ENCODE measurements at regions not wholly inside any gene's neighbourhood (a gene's known extent, or its start where the extent isn't known, plus 50 kb on each side); places are given as distances from the start of the nearest gene placed in this dataset.

- DNase-seq = no peak
Measured at GRCh38 chr22:48548391-48548790, 1279.3 kb downstream of the BRD1 start.

DNA sequence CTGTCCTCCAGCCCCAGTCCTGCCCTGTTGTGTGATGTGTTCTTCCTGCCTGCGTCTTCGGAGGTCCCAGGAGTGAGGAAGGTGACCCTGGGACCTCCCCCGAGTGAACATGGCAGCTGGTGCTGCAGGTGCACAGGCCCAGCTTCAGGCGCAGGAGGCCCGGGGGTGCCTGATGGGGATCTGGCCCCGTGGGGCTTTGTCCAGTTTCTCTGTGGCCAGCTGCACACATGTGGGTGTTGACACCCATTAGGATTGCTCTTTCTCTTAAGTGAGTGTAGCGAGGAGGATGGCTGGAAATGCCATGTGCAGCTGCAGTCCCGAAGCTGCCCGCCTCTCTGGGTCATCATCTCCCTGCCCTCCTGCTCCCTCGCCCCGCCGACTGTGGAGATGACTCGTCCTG is 1279.7 kb downstream of the BRD1 start:
- DNase-seq = no peak

DNA sequence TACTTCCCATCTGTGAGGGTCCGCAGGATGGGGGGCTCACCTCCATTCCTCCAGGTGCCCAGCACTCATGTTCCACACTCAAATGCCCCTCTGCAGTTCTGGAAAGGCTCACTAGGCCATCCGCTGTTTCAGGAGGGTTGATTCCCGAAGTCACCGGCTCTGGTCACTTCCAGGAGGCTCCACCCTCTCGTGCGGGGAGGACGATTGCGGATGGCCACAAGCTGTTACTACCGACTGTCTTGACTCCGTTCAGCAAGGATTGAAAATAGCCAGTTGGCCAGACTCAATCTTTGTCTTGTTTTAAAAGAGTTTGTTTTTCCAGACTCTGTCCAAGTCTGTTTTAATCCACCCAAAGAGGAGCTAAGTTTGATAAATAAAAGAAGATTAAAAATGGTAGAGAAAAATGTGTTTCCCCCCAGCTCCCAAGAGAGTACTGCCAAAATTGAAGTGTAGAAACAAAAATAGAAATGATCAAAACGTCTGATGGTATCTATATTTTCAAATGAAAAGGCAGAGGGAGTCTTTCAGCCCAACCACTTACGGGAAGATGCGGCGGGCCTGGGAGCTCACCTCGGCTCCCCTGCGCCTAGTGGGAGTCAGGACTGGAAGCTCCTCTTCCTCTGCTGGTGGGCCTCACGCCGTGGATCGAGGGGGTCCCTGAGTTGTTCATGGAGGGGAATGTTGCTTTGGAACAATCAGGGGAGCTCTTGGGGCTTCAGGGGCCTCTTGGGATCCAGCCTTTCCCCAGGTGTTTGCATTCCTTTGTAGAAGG is 1280.8 kb downstream of the BRD1 start:
- no peak for DNase-seq

DNA sequence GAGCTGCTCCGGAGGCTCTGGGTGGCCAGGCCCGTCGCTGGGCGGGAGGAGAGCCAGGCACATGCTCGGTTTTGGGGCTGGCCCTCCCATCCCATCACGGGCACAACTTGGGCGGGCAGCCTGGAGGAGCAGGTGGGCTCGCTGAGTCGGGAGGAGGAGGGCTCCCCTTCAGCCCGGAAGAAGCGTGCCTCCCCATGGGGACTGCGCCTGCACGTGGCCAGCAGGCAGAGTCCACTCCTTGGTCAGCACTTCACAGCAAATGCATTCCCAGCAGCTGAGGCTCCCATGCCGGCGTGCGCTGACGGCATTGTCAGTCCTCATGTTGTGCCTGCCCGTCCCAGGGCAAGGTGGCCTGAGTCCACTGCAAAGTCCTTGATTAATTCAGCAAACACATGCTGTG is 1281.7 kb downstream of the BRD1 start:
- DNase-seq = no peak

DNA sequence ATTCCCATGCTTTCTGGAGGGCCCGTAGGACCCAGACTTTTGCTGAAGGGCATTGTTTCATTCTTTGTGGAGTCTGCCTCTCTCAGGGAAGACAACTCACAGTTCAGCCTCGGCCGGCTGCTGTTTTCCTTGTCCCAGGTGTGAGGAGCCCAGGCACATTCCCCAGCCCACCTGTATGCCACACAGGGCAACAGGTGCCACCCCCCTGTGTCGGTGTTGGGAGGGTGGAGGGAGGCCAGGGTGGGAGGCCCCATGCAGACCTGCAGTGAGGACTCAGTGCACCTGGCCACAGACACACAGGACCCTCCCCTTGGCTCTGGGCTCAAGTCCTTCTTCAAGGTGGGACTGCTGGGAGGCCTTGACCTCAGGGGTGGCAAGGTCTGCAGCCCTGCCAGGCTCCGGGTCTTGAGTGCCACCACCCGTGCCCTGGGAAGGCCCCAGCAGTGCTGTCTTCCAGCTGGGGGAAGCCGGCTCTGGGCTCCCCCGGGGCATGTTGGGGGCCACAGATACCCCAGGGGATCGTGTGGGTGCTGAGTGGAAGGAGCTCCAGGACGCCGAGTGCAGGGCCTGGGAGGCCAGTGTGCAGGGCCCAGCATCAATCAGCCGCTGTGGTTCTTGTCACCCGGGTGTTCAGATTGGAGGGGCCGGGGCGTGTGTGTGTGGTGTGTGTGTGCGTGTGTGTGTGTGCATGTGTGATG is 1286.1 kb downstream of the BRD1 start:
- no peak for DNase-seq

GRCh38 chr22:48539261-48539660 is 1288.4 kb downstream of the BRD1 start:
- no peak for DNase-seq

DNA sequence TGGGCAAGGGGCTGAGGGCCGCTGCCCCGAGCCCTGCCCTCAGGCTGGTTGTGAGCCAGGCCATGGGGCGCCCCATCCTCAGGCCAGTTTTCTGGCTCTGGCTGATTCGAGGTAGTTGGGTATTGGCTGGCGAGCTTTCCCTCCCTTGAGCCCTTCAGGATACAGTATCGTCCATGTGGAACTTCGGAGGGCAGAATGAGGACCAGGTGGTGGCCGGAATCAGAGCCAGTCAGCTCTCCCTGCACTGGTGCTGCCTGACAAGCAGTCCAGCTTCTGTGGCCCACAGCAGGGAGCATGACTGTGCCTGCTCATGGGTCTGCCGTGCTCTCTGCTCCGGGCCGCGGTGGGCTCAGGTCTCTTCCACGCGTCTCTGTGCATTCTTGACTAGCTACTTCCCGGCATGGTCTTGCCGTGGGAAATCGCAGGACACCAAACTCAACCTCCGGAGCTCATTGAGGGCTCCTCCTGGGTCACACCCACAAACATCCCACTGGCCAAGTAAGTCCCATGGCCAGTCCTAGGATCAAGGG is 1289.3 kb downstream of the BRD1 start:
- no peak for DNase-seq

DNA sequence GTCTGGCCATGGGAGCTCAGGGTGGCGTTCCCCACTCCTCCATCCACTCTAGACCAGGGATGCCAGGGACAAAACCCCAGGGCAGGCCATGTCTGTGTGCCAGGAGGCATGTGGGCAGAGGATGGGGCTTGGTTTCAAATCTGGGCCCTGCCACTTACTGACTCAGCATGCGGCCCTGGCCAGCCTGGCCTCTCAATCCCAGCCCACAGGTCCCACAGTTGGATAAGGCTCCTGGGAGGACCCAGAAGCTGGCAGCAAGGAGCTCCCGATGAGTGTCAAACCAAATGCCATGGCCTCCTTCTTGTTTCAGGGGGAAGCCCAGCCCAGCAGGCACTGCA is 1290.4 kb downstream of the BRD1 start:
- DNase-seq = no peak

- no peak for DNase-seq
Measured at GRCh38 chr22:48536541-48537342, 1290.9 kb downstream of the BRD1 start.

DNA sequence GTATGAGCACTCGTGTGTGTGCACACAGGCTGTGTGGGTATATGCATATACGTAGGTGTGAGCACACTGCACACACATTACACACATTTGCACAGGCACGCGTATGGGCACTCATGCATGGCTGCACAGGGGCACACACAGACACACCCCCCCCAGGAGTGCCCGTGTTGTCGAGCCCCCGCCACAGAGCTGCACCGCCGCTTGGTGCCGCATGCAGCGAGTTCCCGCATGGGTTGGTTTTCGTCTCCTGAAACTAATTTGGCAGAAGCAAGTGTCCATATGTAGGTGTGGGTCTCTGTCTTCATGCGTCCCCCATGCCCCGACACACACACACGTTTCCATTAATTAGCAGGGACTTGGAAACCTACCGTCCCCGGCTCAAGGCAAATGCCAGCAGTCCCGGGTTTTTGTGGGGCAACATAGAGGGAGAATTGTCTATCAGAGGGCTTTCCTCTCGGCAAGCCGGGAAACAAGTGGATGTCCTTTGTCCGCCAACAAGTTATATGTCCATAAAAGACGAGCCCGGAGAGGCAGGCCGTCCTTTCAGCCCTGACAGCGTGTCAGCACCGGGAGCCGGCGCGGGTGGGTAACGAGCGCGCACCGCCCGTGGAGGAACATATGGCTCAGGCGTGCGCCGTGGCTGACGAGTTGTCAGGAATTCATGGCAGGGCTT is 1291.7 kb downstream of the BRD1 start:
- DNase-seq = no peak

DNA sequence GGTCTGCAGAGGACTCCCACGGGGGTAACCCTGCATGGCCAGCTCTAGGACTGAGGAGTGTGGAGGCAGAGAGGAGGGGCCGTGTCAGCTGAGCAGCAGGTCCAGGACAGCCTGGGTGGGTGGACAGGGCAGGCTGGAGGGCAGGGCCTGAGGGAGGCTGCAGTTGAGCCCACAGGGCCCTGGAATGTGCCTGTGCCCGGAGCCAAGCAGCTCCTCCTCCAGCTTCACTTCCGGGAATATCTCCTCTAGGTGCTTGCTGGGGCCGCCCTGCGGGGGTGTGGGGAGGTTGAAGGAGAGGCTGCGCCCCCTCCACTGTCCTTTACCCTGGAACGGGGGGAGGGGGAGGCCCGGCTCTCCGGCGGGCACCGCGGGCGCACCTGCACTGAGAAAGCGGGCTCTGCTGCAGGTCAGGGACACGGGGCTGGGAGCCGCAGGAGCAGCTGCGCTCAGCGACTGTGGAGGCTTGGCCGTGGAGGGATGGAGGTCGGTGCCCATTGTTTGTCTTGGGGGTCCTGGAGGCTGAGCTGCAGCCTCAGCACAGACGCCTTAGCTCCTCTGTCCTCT is 1293.2 kb downstream of the BRD1 start:
- no peak for DNase-seq

DNA sequence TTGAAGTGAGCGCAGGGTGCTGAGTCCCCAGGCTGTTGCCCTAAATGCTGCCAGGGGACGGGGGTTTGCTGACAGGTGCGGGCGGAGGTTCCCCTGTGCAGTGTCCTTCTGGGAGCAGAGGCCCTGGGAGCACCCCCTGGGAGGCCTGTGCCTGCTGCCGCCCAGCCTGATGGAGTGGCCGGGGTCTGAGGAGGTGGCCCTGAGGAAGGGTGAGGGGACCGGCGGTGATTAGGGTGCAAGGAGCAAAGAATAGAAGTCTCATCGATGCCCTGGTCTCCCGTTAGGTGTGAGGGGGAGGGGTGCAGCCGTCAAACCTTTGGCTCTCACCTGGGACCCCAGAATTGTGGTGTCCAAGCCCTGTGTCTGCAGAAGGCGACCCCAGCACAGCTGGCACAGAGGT is 1294.7 kb downstream of the BRD1 start:
- DNase-seq = no peak

DNA sequence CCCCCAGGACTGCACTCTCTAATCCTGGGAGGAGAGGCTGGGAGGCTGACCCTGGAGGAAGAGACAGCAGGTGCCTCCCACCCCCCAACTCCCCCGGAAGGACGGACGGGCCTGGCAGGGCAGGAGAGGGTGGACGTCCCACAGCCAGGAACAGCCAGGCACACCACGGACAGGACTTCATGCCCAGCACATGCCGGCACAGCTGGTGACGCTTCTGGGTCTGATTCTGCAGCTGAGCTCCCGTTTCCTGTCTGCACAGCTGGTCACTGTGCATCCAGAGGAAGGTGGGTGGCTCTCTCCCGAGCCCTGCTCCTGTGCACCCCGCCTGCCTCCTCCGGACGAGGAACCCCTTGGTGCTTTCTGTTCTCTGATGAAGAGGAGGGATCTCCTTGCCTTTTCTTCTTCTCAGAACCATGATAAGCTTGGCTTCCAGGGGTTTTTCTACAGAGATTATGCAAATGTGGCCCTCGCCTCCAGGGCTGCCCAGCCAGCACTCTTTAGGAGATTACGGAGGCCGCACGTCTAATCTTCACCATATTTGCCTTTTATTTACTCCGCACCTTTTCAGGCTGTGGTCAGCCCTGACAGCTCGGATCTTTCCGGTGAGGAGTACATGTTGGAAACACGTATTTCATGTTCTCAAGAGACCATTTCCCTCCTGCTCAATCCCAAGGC is 1295.8 kb downstream of the BRD1 start:
- DNase-seq = no peak

- DNase-seq = no peak
Measured at GRCh38 chr22:48531108-48531507, 1296.6 kb downstream of the BRD1 start.

DNA sequence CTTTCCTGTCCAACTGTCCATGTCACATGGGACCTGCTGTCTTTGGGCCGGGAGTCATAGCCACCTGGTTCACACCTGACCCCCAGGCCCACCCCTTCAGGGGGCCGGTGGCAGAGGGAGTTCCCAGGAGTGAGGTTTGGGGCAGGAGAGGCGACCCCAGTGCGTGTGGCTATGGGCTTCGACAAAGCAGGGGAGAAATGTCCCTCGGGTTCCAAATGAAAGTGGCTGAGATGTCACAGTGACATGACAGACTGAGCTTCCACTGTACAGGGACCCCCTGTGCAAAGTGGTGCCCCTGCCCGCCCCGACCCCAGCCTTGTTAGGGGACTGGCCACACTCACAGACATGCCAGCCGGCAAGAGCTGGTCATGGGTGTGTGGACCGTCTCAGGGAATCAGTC is 1297.0 kb downstream of the BRD1 start:
- DNase-seq = no peak

GRCh38 chr22:48528221-48528915 is 1299.3 kb downstream of the BRD1 start:
- DNase-seq = peak; percentile 1

GRCh38 chr22:48523761-48524160 is 1303.9 kb downstream of the BRD1 start:
- DNase-seq = no peak

- no peak for DNase-seq
Measured at GRCh38 chr22:48523091-48523490, 1304.6 kb downstream of the BRD1 start.

GRCh38 chr22:48522271-48522670 is 1305.4 kb downstream of the BRD1 start:
- no peak for DNase-seq

DNA sequence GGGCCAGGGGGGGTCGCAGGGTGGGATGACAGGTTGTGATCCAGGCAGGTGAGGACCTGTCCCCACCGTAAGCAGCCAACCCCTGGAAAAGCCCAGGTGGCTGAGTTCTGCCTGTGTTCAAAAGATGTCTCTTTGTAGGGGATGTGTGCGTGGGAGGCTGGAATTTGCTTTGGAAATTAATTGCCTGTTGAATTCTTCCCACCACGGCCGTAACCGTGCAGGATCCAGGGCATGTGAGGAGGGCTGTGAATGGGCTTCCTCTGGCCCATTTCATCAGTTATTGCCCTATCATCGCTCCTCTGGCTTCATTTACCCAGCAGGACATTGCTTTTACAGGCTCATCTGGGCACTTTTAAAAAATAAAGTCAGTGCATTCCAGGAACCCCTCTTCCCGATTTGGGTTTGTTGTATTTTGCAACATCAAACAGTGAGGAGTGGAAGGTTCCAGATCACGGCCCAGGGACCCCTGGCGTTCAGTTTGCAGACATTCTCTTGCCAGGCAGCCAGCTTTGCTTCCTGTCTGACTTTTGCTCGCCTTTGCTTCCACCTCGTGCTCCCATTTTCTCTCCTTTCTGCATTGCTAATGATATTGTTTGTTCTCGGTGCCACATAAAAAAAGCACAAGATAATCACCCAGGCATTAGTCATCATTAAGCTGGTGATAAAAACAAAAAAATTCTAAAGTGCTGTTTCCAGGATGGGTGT is 1306.6 kb downstream of the BRD1 start:
- no peak for DNase-seq

DNA sequence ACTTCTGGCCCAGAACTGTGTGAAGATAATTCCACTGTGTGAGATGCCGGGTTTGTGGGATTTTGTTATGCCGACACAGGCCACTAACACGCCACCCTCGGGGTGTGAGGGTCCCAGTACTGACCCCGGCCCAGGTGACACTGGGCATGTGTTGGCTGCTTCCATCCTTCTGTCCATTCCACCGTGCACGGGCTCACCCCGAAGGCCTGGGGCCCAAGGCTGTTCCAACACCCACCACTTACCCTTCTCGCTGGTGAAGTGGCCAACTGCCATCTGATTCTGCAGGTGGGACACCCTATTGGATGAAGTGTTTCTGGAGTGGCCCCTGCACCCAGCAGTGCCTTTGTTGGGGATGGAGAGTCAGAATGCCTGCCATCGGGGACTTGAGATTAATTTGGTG is 1307.5 kb downstream of the BRD1 start:
- DNase-seq = no peak
